ENCODE measurements at regions not wholly inside any gene's neighbourhood (a gene's known extent, or its start where the extent isn't known, plus 50 kb on each side); places are given as distances from the start of the nearest gene placed in this dataset.
"Not testable (repeated sequence)": the region's sequence is repeated elsewhere in the genome, so short reads cannot be mapped to it uniquely, and the experiment has no call there.

GRCh38 chr21:5065240-5066211 is 5455.9 kb upstream of the TPTE start:
- DNase-seq (ENCODE audit: low read depth): peak; percentile 45

GRCh38 chr21:5066682-5067251 is 5454.6 kb upstream of the TPTE start:
- DNase-seq (ENCODE audit: low read depth): not testable (repeated sequence)

- DNase-seq (ENCODE audit: low read depth): not testable (repeated sequence)
These were observed 5453.9 kb upstream of the TPTE start for GRCh38 chr21:5067326-5068048.

GRCh38 chr21:5068649-5069048 is 5452.7 kb upstream of the TPTE start:
- not testable (repeated sequence) for DNase-seq (ENCODE audit: low read depth)

- DNase-seq (ENCODE audit: low read depth): not testable (repeated sequence)
These were observed 5450.2 kb upstream of the TPTE start for GRCh38 chr21:5071180-5071579.

GRCh38 chr21:5076854-5077253 is 5444.5 kb upstream of the TPTE start:
- DNase-seq (ENCODE audit: low read depth): not testable (repeated sequence)

- DNase-seq (ENCODE audit: low read depth): not testable (repeated sequence)
These were observed 5442.0 kb upstream of the TPTE start for GRCh38 chr21:5079361-5079760.

- not testable (repeated sequence) for DNase-seq (ENCODE audit: low read depth)
These were observed 5441.4 kb upstream of the TPTE start for GRCh38 chr21:5080015-5080414.

GRCh38 chr21:5084246-5084645 is 5437.1 kb upstream of the TPTE start:
- DNase-seq (ENCODE audit: low read depth): not testable (repeated sequence)

GRCh38 chr21:5085456-5085855 is 5435.9 kb upstream of the TPTE start:
- DNase-seq (ENCODE audit: low read depth): not testable (repeated sequence)

GRCh38 chr21:5086416-5086815 is 5435.0 kb upstream of the TPTE start:
- not testable (repeated sequence) for DNase-seq (ENCODE audit: low read depth)

- not testable (repeated sequence) for DNase-seq (ENCODE audit: low read depth)
These were observed 5432.6 kb upstream of the TPTE start for GRCh38 chr21:5088820-5089219.

- not testable (repeated sequence) for DNase-seq (ENCODE audit: low read depth)
These were observed 5431.8 kb upstream of the TPTE start for GRCh38 chr21:5089399-5090089.

- DNase-seq (ENCODE audit: low read depth): not testable (repeated sequence)
These were observed 5431.0 kb upstream of the TPTE start for GRCh38 chr21:5090132-5091079.

- not testable (repeated sequence) for DNase-seq (ENCODE audit: low read depth)
These were observed 5430.1 kb upstream of the TPTE start for GRCh38 chr21:5091274-5091673.

- DNase-seq (ENCODE audit: low read depth): not testable (repeated sequence)
These were observed 5425.8 kb upstream of the TPTE start for GRCh38 chr21:5095628-5096027.

- DNase-seq (ENCODE audit: low read depth): not testable (repeated sequence)
These were observed 5423.2 kb upstream of the TPTE start for GRCh38 chr21:5098010-5098743.

GRCh38 chr21:5100604-5101174 is 5420.7 kb upstream of the TPTE start:
- DNase-seq (ENCODE audit: low read depth): not testable (repeated sequence)

- peak; percentile 73 for DNase-seq (ENCODE audit: low read depth)
These were observed 5419.6 kb upstream of the TPTE start for GRCh38 chr21:5101749-5102148.

All from T follicular helper cell (primary cell).